ENCODE measurements at regions not wholly inside any gene's neighbourhood (a gene's known extent, or its start where the extent isn't known, plus 50 kb on each side); places are given as distances from the start of the nearest gene placed in this dataset.

- WGBS, 2 experiments (ENCODE audit: low coverage in 1 of 2, low lambda C conversion rate in 2 of 2, missing lambda C conversion rate in 2 of 2), result 35 to 38% methylated on average over 7 of the region's 7 CpGs
- in situ Hi-C loops (cut with MboI), result no loop called here
Measured at GRCh38 chr1:34455121-34455520, 278.4 kb downstream of the C1orf94 start.

GRCh38 chr1:34460193-34460592 is 283.5 kb downstream of the C1orf94 start:
- no peaks in the 10 kb centered on the region for H3F3A ChIP-seq (ENCODE audit: insufficient read depth)
- H3K36me3 ChIP-seq (ENCODE audit: low read depth), result no peaks in the 10 kb centered on the region
- no peaks in the 10 kb centered on the region for H3K9me2 ChIP-seq (ENCODE audit: insufficient read depth)
- H3K9ac ChIP-seq, result no peak overlapping the region
- no peak overlapping the region for H3K4me2 ChIP-seq (ENCODE audit: unreplicated experiment)
- 56 to 59% methylated on average over 6 of the region's 6 CpGs for whole genome bisulfite sequencing, 2 experiments (ENCODE audit: low coverage in 1 of 2, low lambda C conversion rate in 2 of 2, missing lambda C conversion rate in 2 of 2)
- H3K4me3 ChIP-seq, result no peak overlapping the region
- no peak overlapping the region for H3K27ac ChIP-seq
- H3K79me2 ChIP-seq (ENCODE audit: insufficient read depth), result no peaks in the 10 kb centered on the region
- peaks cover 23% of the 10 kb centered on the region; the same call in 1 of the 2 replicates for H3K27me3 ChIP-seq (replicated peaks; ENCODE audit: insufficient read depth)
- in situ Hi-C loops (cut with MboI), result no loop called here
- TF ChIP-seq EZH2 (IDR thresholded peaks at IDR 0.05; ENCODE audit: insufficient read depth, poor library complexity, severe bottlenecking) (no peak), EZH2phosphoT487 (IDR thresholded peaks at IDR 0.05; ENCODE audit: insufficient read depth, low read depth) (no peak)
- no peaks in the 10 kb centered on the region for H3K9me3 ChIP-seq (ENCODE audit: low read depth)
- DNase-seq, result peak; percentile 18
- no peaks in the 10 kb centered on the region for H4K20me1 ChIP-seq (ENCODE audit: insufficient read depth)
- H3K4me1 ChIP-seq (ENCODE audit: insufficient read depth), result no peaks in the 10 kb centered on the region
- no peak overlapping the region for H2AFZ ChIP-seq

More at GRCh38 chr1:34455121-34455520, 278.4 kb downstream of the C1orf94 start:
- Histone ChIP-seq H3K4me2 (ENCODE audit: unreplicated experiment) (no peak overlapping the region), H4K20me1 (ENCODE audit: insufficient read depth) (no peaks in the 10 kb centered on the region), H3K9me2 (ENCODE audit: insufficient read depth) (no peaks in the 10 kb centered on the region), H3K27me3 (replicated peaks; ENCODE audit: insufficient read depth) (peaks cover 10% of the 10 kb centered on the region; the same call in 1 of the 2 replicates), H3K36me3 (ENCODE audit: low read depth) (no peaks in the 10 kb centered on the region), H3K9ac (no peak overlapping the region), H3K27ac (no peak overlapping the region), H2AFZ (no peak overlapping the region), H3K4me1 (ENCODE audit: insufficient read depth) (no peaks in the 10 kb centered on the region), H3K9me3 (ENCODE audit: low read depth) (no peaks in the 10 kb centered on the region), H3K4me3 (no peak overlapping the region), H3F3A (ENCODE audit: insufficient read depth) (no peaks in the 10 kb centered on the region), H3K79me2 (ENCODE audit: insufficient read depth) (no peaks in the 10 kb centered on the region)
- TF ChIP-seq EZH2 (IDR thresholded peaks at IDR 0.05; ENCODE audit: insufficient read depth, poor library complexity, severe bottlenecking) (no peak), EZH2phosphoT487 (IDR thresholded peaks at IDR 0.05; ENCODE audit: insufficient read depth, low read depth) (no peak)
- no peak for DNase-seq

- Histone ChIP-seq H3K4me3 (no peak overlapping the region), H3K9me2 (ENCODE audit: insufficient read depth) (no peaks in the 10 kb centered on the region), H3K27me3 (replicated peaks; ENCODE audit: insufficient read depth) (peaks cover 38% of the 10 kb centered on the region), H3K9me3 (ENCODE audit: low read depth) (no peaks in the 10 kb centered on the region), H2AFZ (no peak overlapping the region), H3F3A (ENCODE audit: insufficient read depth) (no peaks in the 10 kb centered on the region), H3K4me2 (ENCODE audit: unreplicated experiment) (no peak overlapping the region), H3K79me2 (ENCODE audit: insufficient read depth) (no peaks in the 10 kb centered on the region), H3K36me3 (ENCODE audit: low read depth) (no peaks in the 10 kb centered on the region), H3K4me1 (ENCODE audit: insufficient read depth) (no peaks in the 10 kb centered on the region), H3K9ac (no peak overlapping the region), H4K20me1 (ENCODE audit: insufficient read depth) (no peaks in the 10 kb centered on the region), H3K27ac (no peak overlapping the region)
- no peak for DNase-seq
- in situ Hi-C loops (cut with MboI), result no loop called here
- TF ChIP-seq EZH2phosphoT487 (IDR thresholded peaks at IDR 0.05; ENCODE audit: insufficient read depth, low read depth) (no peak), EZH2 (IDR thresholded peaks at IDR 0.05; ENCODE audit: insufficient read depth, poor library complexity, severe bottlenecking) (no peak)
- WGBS, 2 experiments (ENCODE audit: low coverage in 1 of 2, low lambda C conversion rate in 2 of 2, missing lambda C conversion rate in 2 of 2), result 4 to 11% methylated on average over 5 to 6 of the region's 6 CpGs
Measured at GRCh38 chr1:34470401-34470800, 284.4 kb upstream of the GJB5 start.

GRCh38 chr1:34474566-34474965 is 280.3 kb upstream of the GJB5 start:
- no peak overlapping the region for H3K4me3 ChIP-seq
- 41 to 43% methylated on average over 5 of the region's 5 CpGs for WGBS, 2 experiments (ENCODE audit: low coverage in 1 of 2, low lambda C conversion rate in 2 of 2, missing lambda C conversion rate in 2 of 2)
- in situ Hi-C loops (cut with MboI), result no loop called here
- no peak overlapping the region for H3K9ac ChIP-seq
- no peaks in the 10 kb centered on the region for H3K79me2 ChIP-seq (ENCODE audit: insufficient read depth)
- no peaks in the 10 kb centered on the region for H3K4me1 ChIP-seq (ENCODE audit: insufficient read depth)
- no peaks in the 10 kb centered on the region for H3K9me2 ChIP-seq (ENCODE audit: insufficient read depth)
- no peaks in the 10 kb centered on the region for H3F3A ChIP-seq (ENCODE audit: insufficient read depth)
- no peak for DNase-seq
- TF ChIP-seq EZH2phosphoT487 (IDR thresholded peaks at IDR 0.05; ENCODE audit: insufficient read depth, low read depth), result no peak
- TF ChIP-seq EZH2 (IDR thresholded peaks at IDR 0.05; ENCODE audit: insufficient read depth, poor library complexity, severe bottlenecking), result no peak
- H3K4me2 ChIP-seq (ENCODE audit: unreplicated experiment), result no peak overlapping the region
- H3K9me3 ChIP-seq (ENCODE audit: low read depth), result no peaks in the 10 kb centered on the region
- H3K36me3 ChIP-seq (ENCODE audit: low read depth), result no peaks in the 10 kb centered on the region
- H4K20me1 ChIP-seq (ENCODE audit: insufficient read depth), result no peaks in the 10 kb centered on the region
- peaks cover 39% of the 10 kb centered on the region for H3K27me3 ChIP-seq (replicated peaks; ENCODE audit: insufficient read depth)
- H3K27ac ChIP-seq, result no peak overlapping the region
- H2AFZ ChIP-seq, result no peak overlapping the region

- H3K4me1 ChIP-seq (ENCODE audit: insufficient read depth), result no peaks in the 10 kb centered on the region
- WGBS, 2 experiments (ENCODE audit: low coverage in 1 of 2, low lambda C conversion rate in 2 of 2, missing lambda C conversion rate in 2 of 2), result 23 to 24% methylated on average over 3 of the region's 3 CpGs
- H2AFZ ChIP-seq, result no peak overlapping the region
- no peak for TF ChIP-seq EZH2phosphoT487 (IDR thresholded peaks at IDR 0.05; ENCODE audit: insufficient read depth, low read depth)
- TF ChIP-seq EZH2 (IDR thresholded peaks at IDR 0.05; ENCODE audit: insufficient read depth, poor library complexity, severe bottlenecking), result no peak
- no peaks in the 10 kb centered on the region for H3K9me3 ChIP-seq (ENCODE audit: low read depth)
- no peak overlapping the region for H3K4me2 ChIP-seq (ENCODE audit: unreplicated experiment)
- no peak overlapping the region for H3K9ac ChIP-seq
- H4K20me1 ChIP-seq (ENCODE audit: insufficient read depth), result no peaks in the 10 kb centered on the region
- H3K79me2 ChIP-seq (ENCODE audit: insufficient read depth), result no peaks in the 10 kb centered on the region
- H3K9me2 ChIP-seq (ENCODE audit: insufficient read depth), result no peaks in the 10 kb centered on the region
- no peak overlapping the region for H3K27ac ChIP-seq
- DNase-seq, result no peak
- H3K27me3 ChIP-seq (replicated peaks; ENCODE audit: insufficient read depth), result peaks cover 25% of the 10 kb centered on the region
- in situ Hi-C loops (cut with MboI), result no loop called here
- H3K36me3 ChIP-seq (ENCODE audit: low read depth), result no peaks in the 10 kb centered on the region
- no peak overlapping the region for H3K4me3 ChIP-seq
- H3F3A ChIP-seq (ENCODE audit: insufficient read depth), result no peaks in the 10 kb centered on the region
Measured at GRCh38 chr1:34476371-34476770, 278.5 kb upstream of the GJB5 start.
